ENCODE measurements at regions not wholly inside any gene's neighbourhood (a gene's known extent, or its start where the extent isn't known, plus 50 kb on each side); places are given as distances from the start of the nearest gene placed in this dataset.

DNA sequence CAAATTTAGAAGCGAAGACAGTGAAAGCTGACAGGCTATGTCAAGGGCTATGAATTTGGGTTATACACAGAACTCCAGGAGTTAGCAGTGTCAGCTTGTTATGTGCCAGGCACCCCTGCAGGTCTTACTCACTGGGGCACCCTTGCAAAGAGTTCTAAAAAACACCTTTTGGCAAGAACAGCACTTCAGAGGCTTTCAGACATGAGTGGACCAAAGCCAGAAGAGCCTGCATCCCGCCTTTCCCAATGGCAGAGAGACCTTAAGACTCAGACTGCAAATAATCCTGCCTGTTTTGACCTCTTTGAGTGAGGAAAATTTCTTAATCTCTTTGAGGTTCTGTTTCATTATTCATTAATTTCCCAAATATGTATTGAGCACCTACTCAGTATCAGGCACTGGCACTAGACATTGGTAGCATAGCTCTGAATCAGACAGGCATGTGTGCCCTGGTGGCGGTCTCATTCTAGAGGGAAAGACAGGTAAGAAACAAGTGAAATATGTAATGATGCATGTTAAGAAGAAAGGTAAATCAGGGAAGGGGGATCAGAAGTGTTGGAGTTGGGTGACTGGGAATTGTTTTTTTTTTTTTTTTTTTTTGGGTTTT, 280.0 kb downstream of the KBTBD8 start:
- TF ChIP-seq, protein P1, sequence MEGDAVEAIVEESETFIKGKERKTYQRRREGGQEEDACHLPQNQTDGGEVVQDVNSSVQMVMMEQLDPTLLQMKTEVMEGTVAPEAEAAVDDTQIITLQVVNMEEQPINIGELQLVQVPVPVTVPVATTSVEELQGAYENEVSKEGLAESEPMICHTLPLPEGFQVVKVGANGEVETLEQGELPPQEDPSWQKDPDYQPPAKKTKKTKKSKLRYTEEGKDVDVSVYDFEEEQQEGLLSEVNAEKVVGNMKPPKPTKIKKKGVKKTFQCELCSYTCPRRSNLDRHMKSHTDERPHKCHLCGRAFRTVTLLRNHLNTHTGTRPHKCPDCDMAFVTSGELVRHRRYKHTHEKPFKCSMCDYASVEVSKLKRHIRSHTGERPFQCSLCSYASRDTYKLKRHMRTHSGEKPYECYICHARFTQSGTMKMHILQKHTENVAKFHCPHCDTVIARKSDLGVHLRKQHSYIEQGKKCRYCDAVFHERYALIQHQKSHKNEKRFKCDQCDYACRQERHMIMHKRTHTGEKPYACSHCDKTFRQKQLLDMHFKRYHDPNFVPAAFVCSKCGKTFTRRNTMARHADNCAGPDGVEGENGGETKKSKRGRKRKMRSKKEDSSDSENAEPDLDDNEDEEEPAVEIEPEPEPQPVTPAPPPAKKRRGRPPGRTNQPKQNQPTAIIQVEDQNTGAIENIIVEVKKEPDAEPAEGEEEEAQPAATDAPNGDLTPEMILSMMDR (IDR thresholded peaks at IDR 0.05) = no peak
- TF ChIP-seq POLR2A (IDR thresholded peaks at IDR 0.05) = no peak

All from lower leg skin (tissue), 3 donors.